ENCODE measurements at regions not wholly inside any gene's neighbourhood (a gene's known extent, or its start where the extent isn't known, plus 50 kb on each side); places are given as distances from the start of the nearest gene placed in this dataset.

DNA sequence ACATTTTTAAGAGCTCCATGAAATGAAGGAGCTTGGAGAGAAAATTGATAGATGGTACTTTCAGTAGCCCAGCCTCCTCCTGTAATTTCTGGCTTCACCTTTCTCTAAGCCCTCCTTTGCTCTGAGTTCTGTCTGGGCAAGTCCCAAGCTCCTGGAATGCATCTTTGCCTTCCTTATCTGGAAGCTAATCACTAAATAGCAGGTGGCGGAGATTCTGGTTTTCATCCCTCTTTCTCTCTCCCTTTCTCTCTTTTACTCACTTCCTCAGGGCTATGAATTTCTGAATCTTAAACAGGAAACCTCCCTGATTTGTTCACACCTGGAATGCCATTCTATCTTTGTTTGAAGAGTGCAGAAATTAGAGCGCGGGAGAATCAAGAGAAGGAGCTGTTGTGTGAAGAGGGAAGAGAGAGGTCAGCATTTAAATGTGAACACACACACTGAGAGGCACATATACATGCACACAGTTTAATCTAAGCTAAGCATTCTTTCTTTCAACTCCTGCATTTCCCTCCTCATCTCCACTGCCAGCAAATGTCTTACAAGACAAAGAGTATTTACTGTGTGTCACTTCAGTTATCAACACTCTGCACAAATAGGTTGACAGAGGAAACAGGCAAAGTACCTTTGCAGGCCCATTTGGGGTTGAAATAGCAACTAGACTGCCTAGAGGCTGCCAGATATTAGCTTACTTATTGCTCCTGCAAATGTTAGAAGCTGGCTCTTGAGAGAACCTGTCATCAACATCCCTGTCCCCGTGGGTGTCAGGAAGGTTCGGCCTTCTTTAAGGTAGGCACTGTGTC lies 199.4 kb upstream of the CAMK1G start:
- WGBS (ENCODE audit: insufficient coverage): 65% methylated on average over 2 of the region's 5 CpGs
- H3K27me3 ChIP-seq (ENCODE audit: control insufficient read depth in 2 of 2, insufficient read depth in 2 of 2, low read length in 2 of 2): no peaks in the 10 kb centered on the region
- H3K4me3 Mint-ChIP-seq: no peak overlapping the region
- no peak for DNase-seq
- no peaks in the 10 kb centered on the region for H3K4me1 ChIP-seq (ENCODE audit: control insufficient read depth in 1 of 2, insufficient read depth in 2 of 2, low read length in 2 of 2)
- no peak overlapping the region for H3K4me2 ChIP-seq (replicated peaks; ENCODE audit: extremely low read depth, low read length, poor library complexity, severe bottlenecking)
- H3K4me3 ChIP-seq (replicated peaks in 1 of 3; ENCODE audit: low read depth in 2 of 3, low read length in 3 of 3): no peak overlapping the region
- H3K9me3 Mint-ChIP-seq: no peaks in the 10 kb centered on the region
- H3K27ac ChIP-seq (ENCODE audit: low read depth in 1 of 2, low read length in 2 of 2): no peak overlapping the region
- H3K9me3 ChIP-seq (replicated peaks in 1 of 2; ENCODE audit: control insufficient read depth in 1 of 2, insufficient read depth in 1 of 2, low read length in 2 of 2): no peaks in the 10 kb centered on the region
- peaks cover 0 to 1% (median 0%) of the 10 kb centered on the region in 3 donors for H3K27me3 Mint-ChIP-seq (ENCODE audit: low read depth in 3 of 3)
- no peaks in the 10 kb centered on the region for H3K36me3 ChIP-seq (replicated peaks in 1 of 2; ENCODE audit: control insufficient read depth in 1 of 2, insufficient read depth in 2 of 2, low read length in 2 of 2)
- peak overlapping the region in 1 of 7 donors; percentile 0 for H3K27ac Mint-ChIP-seq
- peaks cover 6% of the 10 kb centered on the region for H3K4me1 Mint-ChIP-seq
- intact Hi-C loops (cut with micrococcal nuclease): no loop called here
- no peaks in the 10 kb centered on the region for H4K20me1 ChIP-seq (ENCODE audit: insufficient read depth, low read length)
- TF ChIP-seq, protein P1, sequence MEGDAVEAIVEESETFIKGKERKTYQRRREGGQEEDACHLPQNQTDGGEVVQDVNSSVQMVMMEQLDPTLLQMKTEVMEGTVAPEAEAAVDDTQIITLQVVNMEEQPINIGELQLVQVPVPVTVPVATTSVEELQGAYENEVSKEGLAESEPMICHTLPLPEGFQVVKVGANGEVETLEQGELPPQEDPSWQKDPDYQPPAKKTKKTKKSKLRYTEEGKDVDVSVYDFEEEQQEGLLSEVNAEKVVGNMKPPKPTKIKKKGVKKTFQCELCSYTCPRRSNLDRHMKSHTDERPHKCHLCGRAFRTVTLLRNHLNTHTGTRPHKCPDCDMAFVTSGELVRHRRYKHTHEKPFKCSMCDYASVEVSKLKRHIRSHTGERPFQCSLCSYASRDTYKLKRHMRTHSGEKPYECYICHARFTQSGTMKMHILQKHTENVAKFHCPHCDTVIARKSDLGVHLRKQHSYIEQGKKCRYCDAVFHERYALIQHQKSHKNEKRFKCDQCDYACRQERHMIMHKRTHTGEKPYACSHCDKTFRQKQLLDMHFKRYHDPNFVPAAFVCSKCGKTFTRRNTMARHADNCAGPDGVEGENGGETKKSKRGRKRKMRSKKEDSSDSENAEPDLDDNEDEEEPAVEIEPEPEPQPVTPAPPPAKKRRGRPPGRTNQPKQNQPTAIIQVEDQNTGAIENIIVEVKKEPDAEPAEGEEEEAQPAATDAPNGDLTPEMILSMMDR (IDR thresholded peaks at IDR 0.05): no peak
- no peak overlapping the region for H2AFZ ChIP-seq (ENCODE audit: insufficient read depth, low read depth, low read length, poor library complexity, severe bottlenecking)
- H3K36me3 Mint-ChIP-seq: no peaks in the 10 kb centered on the region
- no peak overlapping the region for H3K9ac ChIP-seq (ENCODE audit: insufficient read depth, low read length, poor library complexity, severe bottlenecking)
- H3K79me2 ChIP-seq (ENCODE audit: insufficient read depth, low read length): no peaks in the 10 kb centered on the region

DNA sequence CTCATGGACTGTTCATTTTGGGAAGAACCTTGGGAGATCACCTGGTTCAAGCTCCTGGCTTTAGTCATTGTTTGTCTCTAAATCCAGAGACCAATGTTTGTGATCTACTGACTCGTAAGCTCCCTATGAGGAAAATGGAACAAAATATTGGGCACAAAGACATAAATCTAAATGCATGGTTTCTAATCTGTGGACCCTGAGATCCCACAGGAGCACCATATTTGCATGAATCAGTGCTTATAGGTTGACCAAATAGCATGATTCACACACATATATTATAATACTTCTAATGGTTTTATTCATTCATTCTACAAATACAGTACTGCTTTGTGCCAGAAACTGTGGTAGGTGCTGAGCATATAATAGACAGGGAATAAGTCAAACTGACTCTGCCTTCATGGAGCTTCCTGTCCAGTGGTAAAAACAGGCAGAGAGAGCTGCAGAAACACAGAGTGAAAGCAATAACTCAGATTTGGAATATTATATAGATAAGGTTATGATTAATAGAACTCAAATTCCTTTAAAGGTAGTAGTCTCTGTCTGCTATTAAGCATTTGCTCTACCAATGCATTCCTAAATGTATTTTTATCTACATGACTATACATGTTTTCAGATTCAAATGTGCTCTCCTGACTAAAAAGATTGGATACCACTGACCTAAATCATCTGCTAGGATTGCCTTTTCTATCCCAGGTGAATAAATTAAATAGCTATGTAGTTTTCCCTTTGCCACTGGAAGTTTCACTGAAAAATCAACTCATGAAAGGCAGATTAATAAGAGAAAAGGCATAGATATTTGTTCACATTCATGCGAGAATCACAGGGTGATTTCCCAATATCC lies 198.6 kb upstream of the CAMK1G start:
- TF ChIP-seq, protein P1 (IDR thresholded peaks at IDR 0.05): no peak
- Mint-ChIP-seq H3K9me3 (no peaks in the 10 kb centered on the region), H3K27ac (no peak overlapping the region), H3K4me3 (no peak overlapping the region), H3K27me3 (ENCODE audit: low read depth in 3 of 3) (peaks cover 0 to 1% (median 0%) of the 10 kb centered on the region in 3 donors), H3K36me3 (no peaks in the 10 kb centered on the region), H3K4me1 (peaks cover 6% of the 10 kb centered on the region)
- Histone ChIP-seq H2AFZ (ENCODE audit: insufficient read depth, low read depth, low read length, poor library complexity, severe bottlenecking) (no peak overlapping the region), H3K36me3 (replicated peaks in 1 of 2; ENCODE audit: control insufficient read depth in 1 of 2, insufficient read depth in 2 of 2, low read length in 2 of 2) (no peaks in the 10 kb centered on the region), H3K9ac (ENCODE audit: insufficient read depth, low read length, poor library complexity, severe bottlenecking) (no peak overlapping the region), H4K20me1 (ENCODE audit: insufficient read depth, low read length) (no peaks in the 10 kb centered on the region), H3K4me2 (replicated peaks; ENCODE audit: extremely low read depth, low read length, poor library complexity, severe bottlenecking) (no peak overlapping the region), H3K4me1 (ENCODE audit: control insufficient read depth in 1 of 2, insufficient read depth in 2 of 2, low read length in 2 of 2) (no peaks in the 10 kb centered on the region), H3K27ac (ENCODE audit: low read depth in 1 of 2, low read length in 2 of 2) (no peak overlapping the region), H3K4me3 (replicated peaks in 1 of 3; ENCODE audit: low read depth in 2 of 3, low read length in 3 of 3) (no peak overlapping the region), H3K79me2 (ENCODE audit: insufficient read depth, low read length) (no peaks in the 10 kb centered on the region), H3K9me3 (replicated peaks in 1 of 2; ENCODE audit: control insufficient read depth in 1 of 2, insufficient read depth in 1 of 2, low read length in 2 of 2) (no peaks in the 10 kb centered on the region), H3K27me3 (ENCODE audit: control insufficient read depth in 2 of 2, insufficient read depth in 2 of 2, low read length in 2 of 2) (no peaks in the 10 kb centered on the region)
- intact Hi-C loops (cut with micrococcal nuclease): no loop called here
- WGBS (ENCODE audit: insufficient coverage): 100% methylated on average over 1 of the region's 2 CpGs
- no peak for DNase-seq
